SK-N-SH treated with all-trans-retinoic acid at 6 μM for 48 hours (cell line): ENCODE measurements at regions not wholly inside any gene's neighbourhood (a gene's known extent, or its start where the extent isn't known, plus 50 kb on each side); places are given as distances from the start of the nearest gene placed in this dataset.

Experiments used
- ATAC-seq: fragments of 200-7000 bp; cut with Tn5 transposase; 3 replicates; pipeline ENCODE4 v1.9.1; 2020; ENCODE audit warnings: mild to moderate bottlenecking, moderate library complexity
- ARNTL ChIP-seq: fragments of 450-650 bp; formaldehyde crosslinking; IDR thresholded peaks from 2 replicates; pipeline ENCODE4 v1.5.0; 2020; ENCODE audit warnings: low read depth, mild to moderate bottlenecking, moderate library complexity, borderline replicate concordance
- BACH2 ChIP-seq: fragments of 250-450 bp; sonication (Bioruptor Pico); IDR thresholded peaks from 2 replicates; pipeline ENCODE4 v1.9.0; 2021; ENCODE audit warnings: mild to moderate bottlenecking, borderline replicate concordance
- CREB5 ChIP-seq: fragments of 250-450 bp; sonication (Bioruptor Pico); IDR thresholded peaks from 2 replicates; pipeline ENCODE4 v1.5.1; 2020; ENCODE audit warnings: low read depth, mild to moderate bottlenecking, moderate library complexity
- CSDC2 ChIP-seq: fragments of 250-450 bp; sonication (Bioruptor Pico); IDR thresholded peaks from 2 replicates; pipeline ENCODE4 v1.5.0; 2020; ENCODE audit warnings: mild to moderate bottlenecking, moderate library complexity
- ESRRG ChIP-seq: fragments of 250-450 bp; sonication (Bioruptor Pico); IDR thresholded peaks from 2 replicates; pipeline ENCODE4 v1.6.1; 2021; ENCODE audit warnings: mild to moderate bottlenecking
- OSR1 ChIP-seq: fragments of 250-450 bp; sonication (Bioruptor Pico); IDR thresholded peaks from 2 replicates; pipeline ENCODE4 v1.8.0; 2022; ENCODE audit warnings: moderate library complexity, mild to moderate bottlenecking, inconsistent platforms
- POU6F1 ChIP-seq: fragments of 250-450 bp; sonication (Bioruptor Pico); IDR thresholded peaks from 2 replicates; pipeline ENCODE4 v1.8.0; 2021; ENCODE audit warnings: low read depth, mild to moderate bottlenecking, moderate library complexity, borderline replicate concordance
- PPARA ChIP-seq: fragments of 250-450 bp; sonication (Bioruptor Pico); IDR thresholded peaks from 2 replicates; pipeline ENCODE4 v1.5.0; 2020; ENCODE audit warnings: mild to moderate bottlenecking, borderline replicate concordance
- RARB ChIP-seq: fragments of 250-450 bp; sonication (Bioruptor Pico); IDR thresholded peaks from 2 replicates; pipeline ENCODE4 v1.8.0; 2021; ENCODE audit warnings: mild to moderate bottlenecking, moderate library complexity
- SNAI2 ChIP-seq: fragments of 250-450 bp; sonication (Bioruptor Pico); IDR thresholded peaks from 2 replicates; pipeline ENCODE4 v1.5.0; 2020; ENCODE audit warnings: mild to moderate bottlenecking, moderate library complexity
- TCF4 ChIP-seq: fragments of 250-450 bp; sonication (Bioruptor Pico); IDR thresholded peaks from 2 replicates; pipeline ENCODE4 v1.8.0; 2021; ENCODE audit warnings: mild to moderate bottlenecking, moderate library complexity, borderline replicate concordance
- TOX ChIP-seq: fragments of 250-450 bp; sonication (Bioruptor Pico); IDR thresholded peaks from 2 replicates; pipeline ENCODE4 v1.8.0; 2021; ENCODE audit warnings: mild to moderate bottlenecking, moderate library complexity, borderline replicate concordance
- ZC3H10 ChIP-seq: fragments of 250-450 bp; sonication (Bioruptor Pico); IDR thresholded peaks from 2 replicates; pipeline ENCODE4 v1.5.1; 2021; ENCODE audit warnings: mild to moderate bottlenecking, moderate library complexity
- ZFP3 ChIP-seq: fragments of 250-450 bp; sonication (Bioruptor Pico); IDR thresholded peaks from 2 replicates; pipeline ENCODE4 v1.5.0; 2020; ENCODE audit warnings: mild to moderate bottlenecking, moderate library complexity
- ZFP30 ChIP-seq: fragments of 450-650 bp; formaldehyde crosslinking; IDR thresholded peaks from 2 replicates; pipeline ENCODE4 v1.5.0; 2022; ENCODE audit warnings: mild to moderate bottlenecking, moderate library complexity
- ZNF565 ChIP-seq: fragments of 450-650 bp; formaldehyde crosslinking; conservative IDR thresholded peaks from 2 replicates; pipeline ENCODE4 v1.5.0; 2020; ENCODE audit warnings: low read depth, mild to moderate bottlenecking, moderate library complexity
- ZNF70 ChIP-seq: fragments of 450-650 bp; formaldehyde crosslinking; IDR thresholded peaks from 2 replicates; pipeline ENCODE4 v1.5.0; 2020; ENCODE audit warnings: mild to moderate bottlenecking, moderate library complexity
- ZNF8 ChIP-seq: fragments of 450-650 bp; formaldehyde crosslinking; IDR thresholded peaks from 2 replicates; pipeline ENCODE4 v1.5.0; 2020; ENCODE audit warnings: mild to moderate bottlenecking, moderate library complexity
- TF ChIP-seq, protein P1 (sequence below): fragments of 250-450 bp; sonication (Bioruptor Pico); IDR thresholded peaks from 2 replicates; pipeline ENCODE4 v1.8.0; 2020; ENCODE audit warnings: mild to moderate bottlenecking, moderate library complexity, borderline replicate concordance
- TF ChIP-seq, protein P2 (sequence below): fragments of 250-450 bp; sonication (Bioruptor Pico); IDR thresholded peaks from 2 replicates; pipeline ENCODE4 v1.5.0; 2020; ENCODE audit warnings: mild to moderate bottlenecking, moderate library complexity

GRCh38 chr10:111875725-111876124 is 307.8 kb downstream of the GPAM start (continued):
- TF ChIP-seq CREB5 (CRISPR knock-in tag) (no peak), BACH2 (CRISPR knock-in tag) (no peak), RARB (CRISPR knock-in tag) (no peak), PPARA (CRISPR knock-in tag) (no peak), TOX (no peak)

DNA sequence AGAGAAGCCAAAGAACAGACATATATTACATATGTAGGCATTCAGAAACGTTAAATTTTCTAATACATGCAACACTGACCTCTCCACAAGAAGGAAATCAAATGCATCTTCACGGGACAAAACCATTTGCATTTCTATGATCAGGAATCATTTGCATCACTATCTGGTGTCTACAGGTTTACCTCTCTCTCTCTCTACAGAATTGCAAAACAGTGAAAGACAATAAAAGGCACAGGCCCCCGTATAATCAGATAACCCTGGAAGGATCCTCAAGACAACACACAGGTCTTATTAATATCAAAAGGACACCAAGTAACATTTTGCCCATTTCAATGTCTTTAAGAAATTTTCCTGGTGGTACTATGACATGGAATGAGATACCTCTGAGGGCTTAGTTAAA is 306.3 kb downstream of the GPAM start:
- ATAC-seq = no peak
- TF ChIP-seq ESRRG (CRISPR knock-in tag) (no peak), BACH2 (CRISPR knock-in tag) (no peak), OSR1 (no peak), ZFP30 (CRISPR knock-in tag) (no peak), ARNTL (CRISPR knock-in tag) (no peak), ZNF8 (no peak), TOX (no peak), ZC3H10 (CRISPR knock-in tag) (no peak), SNAI2 (CRISPR knock-in tag) (no peak), ZNF565 (CRISPR knock-in tag) (no peak), CSDC2 (CRISPR knock-in tag) (no peak), RARB (CRISPR knock-in tag) (no peak), ZFP3 (CRISPR knock-in tag) (no peak), POU6F1 (CRISPR knock-in tag) (no peak), CREB5 (CRISPR knock-in tag) (no peak)
- TF ChIP-seq, protein P1, sequence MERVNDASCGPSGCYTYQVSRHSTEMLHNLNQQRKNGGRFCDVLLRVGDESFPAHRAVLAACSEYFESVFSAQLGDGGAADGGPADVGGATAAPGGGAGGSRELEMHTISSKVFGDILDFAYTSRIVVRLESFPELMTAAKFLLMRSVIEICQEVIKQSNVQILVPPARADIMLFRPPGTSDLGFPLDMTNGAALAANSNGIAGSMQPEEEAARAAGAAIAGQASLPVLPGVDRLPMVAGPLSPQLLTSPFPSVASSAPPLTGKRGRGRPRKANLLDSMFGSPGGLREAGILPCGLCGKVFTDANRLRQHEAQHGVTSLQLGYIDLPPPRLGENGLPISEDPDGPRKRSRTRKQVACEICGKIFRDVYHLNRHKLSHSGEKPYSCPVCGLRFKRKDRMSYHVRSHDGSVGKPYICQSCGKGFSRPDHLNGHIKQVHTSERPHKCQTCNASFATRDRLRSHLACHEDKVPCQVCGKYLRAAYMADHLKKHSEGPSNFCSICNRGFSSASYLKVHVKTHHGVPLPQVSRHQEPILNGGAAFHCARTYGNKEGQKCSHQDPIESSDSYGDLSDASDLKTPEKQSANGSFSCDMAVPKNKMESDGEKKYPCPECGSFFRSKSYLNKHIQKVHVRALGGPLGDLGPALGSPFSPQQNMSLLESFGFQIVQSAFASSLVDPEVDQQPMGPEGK (CRISPR knock-in tag) = no peak

DNA sequence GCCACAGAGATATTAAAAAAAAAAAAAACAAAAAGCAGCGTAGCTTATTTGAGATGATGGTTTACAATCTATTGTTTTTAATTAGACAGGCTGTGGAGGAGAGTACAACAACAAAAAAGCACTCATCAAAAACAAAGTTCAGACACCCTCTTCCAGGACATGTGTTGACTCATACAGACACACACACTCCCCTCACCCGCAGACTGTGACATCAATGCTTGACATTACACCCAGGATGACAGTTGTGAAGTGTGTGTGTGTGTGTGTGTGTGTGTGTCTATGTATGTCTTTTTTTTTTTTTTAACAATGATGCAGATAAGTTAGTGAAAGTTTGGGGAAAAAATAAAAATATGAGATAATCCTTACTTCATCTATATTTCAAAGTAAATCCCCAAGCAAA is 303.6 kb downstream of the GPAM start:
- ATAC-seq = no peak
- TF ChIP-seq TCF4 (CRISPR knock-in tag) (no peak), ZNF565 (CRISPR knock-in tag) (no peak), ZC3H10 (CRISPR knock-in tag) (no peak), SNAI2 (CRISPR knock-in tag) (no peak), ARNTL (CRISPR knock-in tag) (no peak), ZNF70 (CRISPR knock-in tag) (no peak), POU6F1 (CRISPR knock-in tag) (no peak), BACH2 (CRISPR knock-in tag) (no peak), ZFP3 (CRISPR knock-in tag) (no peak), ZFP30 (CRISPR knock-in tag) (no peak), PPARA (CRISPR knock-in tag) (no peak), TOX (no peak)
- TF ChIP-seq, protein P2, sequence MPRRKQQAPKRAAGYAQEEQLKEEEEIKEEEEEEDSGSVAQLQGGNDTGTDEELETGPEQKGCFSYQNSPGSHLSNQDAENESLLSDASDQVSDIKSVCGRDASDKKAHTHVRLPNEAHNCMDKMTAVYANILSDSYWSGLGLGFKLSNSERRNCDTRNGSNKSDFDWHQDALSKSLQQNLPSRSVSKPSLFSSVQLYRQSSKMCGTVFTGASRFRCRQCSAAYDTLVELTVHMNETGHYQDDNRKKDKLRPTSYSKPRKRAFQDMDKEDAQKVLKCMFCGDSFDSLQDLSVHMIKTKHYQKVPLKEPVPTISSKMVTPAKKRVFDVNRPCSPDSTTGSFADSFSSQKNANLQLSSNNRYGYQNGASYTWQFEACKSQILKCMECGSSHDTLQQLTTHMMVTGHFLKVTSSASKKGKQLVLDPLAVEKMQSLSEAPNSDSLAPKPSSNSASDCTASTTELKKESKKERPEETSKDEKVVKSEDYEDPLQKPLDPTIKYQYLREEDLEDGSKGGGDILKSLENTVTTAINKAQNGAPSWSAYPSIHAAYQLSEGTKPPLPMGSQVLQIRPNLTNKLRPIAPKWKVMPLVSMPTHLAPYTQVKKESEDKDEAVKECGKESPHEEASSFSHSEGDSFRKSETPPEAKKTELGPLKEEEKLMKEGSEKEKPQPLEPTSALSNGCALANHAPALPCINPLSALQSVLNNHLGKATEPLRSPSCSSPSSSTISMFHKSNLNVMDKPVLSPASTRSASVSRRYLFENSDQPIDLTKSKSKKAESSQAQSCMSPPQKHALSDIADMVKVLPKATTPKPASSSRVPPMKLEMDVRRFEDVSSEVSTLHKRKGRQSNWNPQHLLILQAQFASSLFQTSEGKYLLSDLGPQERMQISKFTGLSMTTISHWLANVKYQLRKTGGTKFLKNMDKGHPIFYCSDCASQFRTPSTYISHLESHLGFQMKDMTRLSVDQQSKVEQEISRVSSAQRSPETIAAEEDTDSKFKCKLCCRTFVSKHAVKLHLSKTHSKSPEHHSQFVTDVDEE = no peak
